ENCODE measurements at regions not wholly inside any gene's neighbourhood (a gene's known extent, or its start where the extent isn't known, plus 50 kb on each side); places are given as distances from the start of the nearest gene placed in this dataset.

- H3K27me3 ChIP-seq, result no peaks in the 10 kb centered on the region
- DNase-seq, result no peak
- no peak overlapping the region for H3K27ac ChIP-seq
- no peaks in the 10 kb centered on the region for H3K9me3 ChIP-seq
- peaks cover 0 to 7% (median 0%) of the 10 kb centered on the region in 4 donors for H3K4me1 ChIP-seq
- no peaks in the 10 kb centered on the region for H3K36me3 ChIP-seq
- no peak overlapping the region for H3K4me3 ChIP-seq
- TF ChIP-seq POLR2A (IDR thresholded peaks at IDR 0.05), result no peak
- no peak for TF ChIP-seq CTCF (IDR thresholded peaks at IDR 0.05)
Observed at GRCh38 chr3:124291008-124291407, 299.1 kb upstream of the ROPN1 start.

GRCh38 chr3:124292329-124292728, 300.4 kb upstream of the ROPN1 start:
- TF ChIP-seq CTCF (IDR thresholded peaks at IDR 0.05), result no peak
- no peak for TF ChIP-seq POLR2A (IDR thresholded peaks at IDR 0.05)
- Histone ChIP-seq H3K4me3 (no peak overlapping the region), H3K36me3 (no peaks in the 10 kb centered on the region), H3K27me3 (no peaks in the 10 kb centered on the region), H3K27ac (no peak overlapping the region), H3K9me3 (no peaks in the 10 kb centered on the region), H3K4me1 (peaks cover 0 to 7% (median 0%) of the 10 kb centered on the region in 4 donors)
- no peak for DNase-seq

GRCh38 chr3:124293584-124293983, 301.7 kb upstream of the ROPN1 start:
- H3K4me3 ChIP-seq, result no peak overlapping the region
- no peaks in the 10 kb centered on the region for H3K9me3 ChIP-seq
- H3K27ac ChIP-seq, result no peak overlapping the region
- no peaks in the 10 kb centered on the region for H3K36me3 ChIP-seq
- H3K27me3 ChIP-seq, result no peaks in the 10 kb centered on the region
- no peak for DNase-seq
- TF ChIP-seq POLR2A (IDR thresholded peaks at IDR 0.05) (no peak), CTCF (IDR thresholded peaks at IDR 0.05) (no peak)
- H3K4me1 ChIP-seq, result peaks cover 0 to 7% (median 0%) of the 10 kb centered on the region in 4 donors

- Histone ChIP-seq H3K4me3 (no peak overlapping the region), H3K36me3 (no peaks in the 10 kb centered on the region), H3K9me3 (no peaks in the 10 kb centered on the region), H3K4me1 (peaks cover 0 to 7% (median 0%) of the 10 kb centered on the region in 4 donors), H3K27ac (no peak overlapping the region), H3K27me3 (no peaks in the 10 kb centered on the region)
- TF ChIP-seq CTCF (IDR thresholded peaks at IDR 0.05), result no peak
- no peak for TF ChIP-seq POLR2A (IDR thresholded peaks at IDR 0.05)
- no peak for DNase-seq
Observed at GRCh38 chr3:124295362-124295761, 303.4 kb upstream of the ROPN1 start.

- no peak overlapping the region for H3K4me3 ChIP-seq
- H3K27ac ChIP-seq, result no peak overlapping the region
- no peak for DNase-seq
- H3K4me1 ChIP-seq, result peaks cover 0 to 7% (median 0%) of the 10 kb centered on the region in 4 donors
- no peaks in the 10 kb centered on the region for H3K36me3 ChIP-seq
- no peaks in the 10 kb centered on the region for H3K27me3 ChIP-seq
- TF ChIP-seq CTCF (IDR thresholded peaks at IDR 0.05), result no peak
- TF ChIP-seq POLR2A (IDR thresholded peaks at IDR 0.05), result no peak
- H3K9me3 ChIP-seq, result no peaks in the 10 kb centered on the region
Observed at GRCh38 chr3:124296406-124296805, 304.5 kb upstream of the ROPN1 start.

Data from Peyer's patch (tissue), 4 donors.